H9 (cell line): ENCODE measurements at regions not wholly inside any gene's neighbourhood (a gene's known extent, or its start where the extent isn't known, plus 50 kb on each side); places are given as distances from the start of the nearest gene placed in this dataset.

ENCODE experiments used
- DNase-seq: peaks from one replicate; pipeline ENCODE4 v3.0.0-alpha.2; 2017
- H2AFZ ChIP-seq: one replicate; pipeline ENCODE4 v1.6.1; 2013; ENCODE audit warnings: mild to moderate bottlenecking, low read length, control low read depth, moderate library complexity
- H2AK5ac ChIP-seq: 2 replicates; pipeline ENCODE4 v1.6.1; 2013; ENCODE audit warnings: low read length, control low read depth, mixed read lengths; ENCODE audit not compliant: insufficient read length
- H2BK120ac ChIP-seq: one replicate; pipeline ENCODE4 v1.6.1; 2013; ENCODE audit warnings: low read depth, mild to moderate bottlenecking, low read length, control low read depth, inconsistent platforms; ENCODE audit not compliant: poor library complexity, severe bottlenecking
- H2BK12ac ChIP-seq: 2 replicates; pipeline ENCODE4 v1.6.1; 2013; ENCODE audit warnings: low read length, control low read depth, mixed read lengths, low read depth; ENCODE audit not compliant: insufficient read length
- H2BK15ac ChIP-seq: 2 replicates; pipeline ENCODE4 v1.6.1; 2013; ENCODE audit warnings: low read depth, low read length, control low read depth
- H2BK20ac ChIP-seq: one replicate; pipeline ENCODE4 v1.6.1; 2013; ENCODE audit warnings: low read depth, mild to moderate bottlenecking, low read length, control low read depth, inconsistent platforms; ENCODE audit not compliant: poor library complexity, severe bottlenecking
- H2BK5ac ChIP-seq: 2 replicates; pipeline ENCODE4 v1.6.1; 2013; ENCODE audit warnings: low read length, control low read depth, mixed read lengths; ENCODE audit not compliant: insufficient read length
- H3K14ac ChIP-seq: 2 replicates; pipeline ENCODE4 v1.6.1; 2013; ENCODE audit warnings: low read length, control low read depth; ENCODE audit not compliant: insufficient read depth
- H3K18ac ChIP-seq: 2 replicates; pipeline ENCODE4 v1.6.1; 2013; ENCODE audit warnings: low read depth, mild to moderate bottlenecking, mixed read lengths, low read length, control low read depth; ENCODE audit not compliant: insufficient read length
- H3K23ac ChIP-seq: 2 replicates; pipeline ENCODE4 v1.6.1; 2013; ENCODE audit warnings: low read length, control low read depth, mixed read lengths, low read depth; ENCODE audit not compliant: insufficient read length
- H3K23me2 ChIP-seq: 2 replicates; pipeline ENCODE4 v1.6.1; 2013; ENCODE audit warnings: low read depth, mild to moderate bottlenecking, mixed read lengths, low read length, control low read depth; ENCODE audit not compliant: insufficient read length, poor library complexity, severe bottlenecking
- H3K27ac ChIP-seq: 2 replicates; pipeline ENCODE4 v1.5.1; 2013; ENCODE audit warnings: low read length, control low read depth, mixed read lengths, low read depth; ENCODE audit not compliant: insufficient read length
- H3K27me3 ChIP-seq: 2 replicates; pipeline ENCODE4 v1.6.1; 2013; ENCODE audit warnings: low read length, control low read depth, inconsistent platforms; ENCODE audit not compliant: insufficient read depth
- H3K4ac ChIP-seq: 2 replicates; pipeline ENCODE4 v1.6.1; 2013; ENCODE audit warnings: low read depth, mild to moderate bottlenecking, control low read depth, inconsistent platforms, low read length, moderate library complexity
- H3K4me1 ChIP-seq: 2 replicates; pipeline ENCODE4 v1.6.1; 2013; ENCODE audit warnings: low read length, control low read depth, inconsistent platforms; ENCODE audit not compliant: insufficient read depth
- H3K4me2 ChIP-seq: 2 replicates; pipeline ENCODE4 v1.6.1; 2013; ENCODE audit warnings: low read length, control low read depth, mixed read lengths; ENCODE audit not compliant: insufficient read length, insufficient read depth
- H3K56ac ChIP-seq: 2 replicates; pipeline ENCODE4 v1.6.1; 2013; ENCODE audit warnings: low read depth, mild to moderate bottlenecking, mixed read lengths, low read length, control low read depth; ENCODE audit not compliant: insufficient read length
- H3K79me1 ChIP-seq: 2 replicates; pipeline ENCODE4 v1.6.1; 2013; ENCODE audit warnings: low read depth, mild to moderate bottlenecking, moderate library complexity, low read length, control low read depth, inconsistent platforms; ENCODE audit not compliant: insufficient read depth, poor library complexity, severe bottlenecking
- H3K79me2 ChIP-seq: 2 replicates; pipeline ENCODE4 v1.6.1; 2013; ENCODE audit warnings: low read length, control low read depth, inconsistent platforms; ENCODE audit not compliant: insufficient read depth
- H3K9ac ChIP-seq: 2 replicates; pipeline ENCODE4 v1.6.1; 2013; ENCODE audit warnings: low read length, control low read depth, mixed read lengths; ENCODE audit not compliant: insufficient read length; ENCODE audit errors: extremely low read depth
- H3K9me3 ChIP-seq: one replicate; pipeline ENCODE4 v1.6.1; 2013; ENCODE audit warnings: low read depth, low read length, inconsistent platforms; ENCODE audit not compliant: control insufficient read depth
- H3T11ph ChIP-seq: one replicate; pipeline ENCODE4 v1.6.1; 2013; ENCODE audit warnings: mild to moderate bottlenecking, low read length, control low read depth, inconsistent platforms
- H4K20me1 ChIP-seq: one replicate; pipeline ENCODE4 v1.6.1; 2013; ENCODE audit not compliant: control insufficient read depth, insufficient read length, insufficient read depth
- H4K5ac ChIP-seq: 2 replicates; pipeline ENCODE4 v1.6.1; 2013; ENCODE audit warnings: low read depth, mild to moderate bottlenecking, mixed read lengths, low read length, control low read depth; ENCODE audit not compliant: insufficient read length
- H4K8ac ChIP-seq: replicated peaks from 2 replicates; pipeline ENCODE4 v1.6.1; 2013; ENCODE audit warnings: low read length, control low read depth, mixed read lengths, low read depth; ENCODE audit not compliant: insufficient read length
- H4K91ac ChIP-seq: 2 replicates; pipeline ENCODE4 v1.6.1; 2013; ENCODE audit warnings: low read depth, mild to moderate bottlenecking, moderate library complexity, mixed read lengths, low read length, control low read depth; ENCODE audit not compliant: insufficient read length
- H3K27ac Mint-ChIP-seq, 3 experiments: 2 replicates in 2 of 3; 3 replicates in 1 of 3; pipeline ENCODE4 v1.8.0; 2020 to 2021; ENCODE audit warnings: mixed read lengths in 3 of 3, mild to moderate bottlenecking in 1 of 3, moderate library complexity in 1 of 3
- H3K27me3 Mint-ChIP-seq: 2 replicates; pipeline ENCODE4 v1.8.0; 2021; ENCODE audit warnings: low read depth, mild to moderate bottlenecking, moderate library complexity, mixed read lengths
- H3K36me3 Mint-ChIP-seq, 3 experiments: 2 replicates in 2 of 3; 3 replicates in 1 of 3; pipeline ENCODE4 v1.8.0; 2020 to 2021; ENCODE audit warnings: low read depth in 3 of 3, mixed read lengths in 3 of 3; ENCODE audit not compliant: insufficient read depth in 1 of 3
- H3K4me1 Mint-ChIP-seq, 2 experiments: 2 replicates each; pipeline ENCODE4 v1.8.0; 2020; ENCODE audit warnings: mixed read lengths in 2 of 2
- H3K4me3 Mint-ChIP-seq, 2 experiments: 2 replicates in 1 of 2; 3 replicates in 1 of 2; pipeline ENCODE4 v1.8.0; 2020 to 2021; ENCODE audit warnings: mild to moderate bottlenecking in 2 of 2, mixed read lengths in 2 of 2, moderate library complexity in 1 of 2
- H3K9me3 Mint-ChIP-seq, 2 experiments: 2 replicates in 1 of 2; 3 replicates in 1 of 2; pipeline ENCODE4 v1.8.0; 2020; ENCODE audit warnings: mild to moderate bottlenecking in 2 of 2, mixed read lengths in 2 of 2, moderate library complexity in 1 of 2
- CTCF ChIP-seq: fragments of 200-600 bp; sonication (generic); conservative IDR thresholded peaks from 3 replicates; pipeline ENCODE4 v1.8.0; 2021; ENCODE audit warnings: antibody characterized with exemption, mild to moderate bottlenecking
- WGBS: extraction: QIAGEN DNeasy Blood & Tissue Kit; methylation state at CpG from one replicate; pipeline ENCODE4 v1.1.7; 2013; ENCODE audit warnings: missing lambda C conversion rate, low lambda C conversion rate, mixed read lengths; ENCODE audit not compliant: insufficient read length; ENCODE audit errors: extremely low coverage; 5-methylcytosine and 5-hydroxymethylcytosine counted together

GRCh38 chr17:33369876-33370275, 76.8 kb upstream of the ASIC2 start:
- H3K4me1 Mint-ChIP-seq: peaks cover 31 to 39% of the 10 kb centered on the region in 2 experiments
- no peak for TF ChIP-seq CTCF
- no peak overlapping the region for H2BK20ac ChIP-seq
- H3K23me2 ChIP-seq: no peaks in the 10 kb centered on the region
- H3K79me1 ChIP-seq: no peaks in the 10 kb centered on the region
- no peaks in the 10 kb centered on the region for H3K9me3 ChIP-seq
- H3K56ac ChIP-seq: no peak overlapping the region
- H3K27me3 ChIP-seq: no peaks in the 10 kb centered on the region
- DNase-seq: no peak
- H2BK120ac ChIP-seq: no peak overlapping the region
- H2AFZ ChIP-seq: no peak overlapping the region
- peaks cover 12% of the 10 kb centered on the region; the same call in 1 of the 2 replicates for H3K27me3 Mint-ChIP-seq
- H2AK5ac ChIP-seq: no peak overlapping the region
- H3K27ac Mint-ChIP-seq: 0 out of 7 replicates have a peak overlapping the region, but pooled peaks of 2 of the 3 experiments have one; percentile 24 to 46
- no peak overlapping the region for H3T11ph ChIP-seq
- no peak overlapping the region for H4K91ac ChIP-seq
- no peak overlapping the region for H3K4ac ChIP-seq
- WGBS: no CpG with 5 or more reads among the region's 2 CpGs
- no peaks in the 10 kb centered on the region for H4K20me1 ChIP-seq
- peaks cover 10% of the 10 kb centered on the region; the same call in 1 of the 2 replicates for H3K4me1 ChIP-seq
- H2BK5ac ChIP-seq: no peak overlapping the region
- H3K27ac ChIP-seq: no peak overlapping the region
- peaks cover 0 to 4% of the 10 kb centered on the region in 2 experiments; a peak in 2 of 5 replicates for H3K9me3 Mint-ChIP-seq
- no peak overlapping the region for H3K9ac ChIP-seq
- H4K5ac ChIP-seq: no peak overlapping the region
- H2BK15ac ChIP-seq: no peak overlapping the region
- no peak overlapping the region for H4K8ac ChIP-seq
- no peaks in the 10 kb centered on the region for H3K79me2 ChIP-seq
- no peak overlapping the region for H3K14ac ChIP-seq
- peaks cover 0 to 1% (median 0%) of the 10 kb centered on the region in 3 experiments; a peak in 2 of 7 replicates for H3K36me3 Mint-ChIP-seq
- no peak overlapping the region for H3K23ac ChIP-seq
- H3K4me3 Mint-ChIP-seq: peak overlapping the region in 1 of 2 experiments; percentile 33; a peak in 1 of 5 replicates
- H3K4me2 ChIP-seq: no peak overlapping the region
- no peak overlapping the region for H3K18ac ChIP-seq
- H2BK12ac ChIP-seq: no peak overlapping the region
